ENCODE measurements at regions not wholly inside any gene's neighbourhood (a gene's known extent, or its start where the extent isn't known, plus 50 kb on each side); places are given as distances from the start of the nearest gene placed in this dataset.
"Not testable (repeated sequence)": the region's sequence is repeated elsewhere in the genome, so short reads cannot be mapped to it uniquely, and the experiment has no call there.

- peak; percentile 45 for DNase-seq (ENCODE audit: low spot score)
Measured at GRCh38 chr20:51126337-51126736, 103.4 kb upstream of the KCNG1 start.

GRCh38 chr20:51125780-51126179 is 102.9 kb upstream of the KCNG1 start:
- no peak for DNase-seq (ENCODE audit: low spot score)

GRCh38 chr20:51125105-51125504 is 102.2 kb upstream of the KCNG1 start:
- no peak for DNase-seq (ENCODE audit: low spot score)

GRCh38 chr20:51123887-51124286 is 101.0 kb upstream of the KCNG1 start:
- DNase-seq (ENCODE audit: low spot score), result not testable (repeated sequence)

- DNase-seq (ENCODE audit: low spot score), result no peak
Measured at GRCh38 chr20:51122931-51123658, 100.2 kb upstream of the KCNG1 start.

- no peak for DNase-seq (ENCODE audit: low spot score)
Measured at GRCh38 chr20:51121901-51122412, 99.0 kb upstream of the KCNG1 start.

- no peak for DNase-seq (ENCODE audit: low spot score)
Measured at GRCh38 chr20:51121272-51121671, 98.4 kb upstream of the KCNG1 start.

GRCh38 chr20:51120868-51121267 is 98.0 kb upstream of the KCNG1 start:
- no peak for DNase-seq (ENCODE audit: low spot score)

- no peak for DNase-seq (ENCODE audit: low spot score)
Measured at GRCh38 chr20:51120438-51120837, 97.5 kb upstream of the KCNG1 start.

GRCh38 chr20:51119914-51120313 is 97.0 kb upstream of the KCNG1 start:
- no peak for DNase-seq (ENCODE audit: low spot score)

- no peak for DNase-seq (ENCODE audit: low spot score)
Measured at GRCh38 chr20:51118985-51119527, 96.1 kb upstream of the KCNG1 start.

- DNase-seq (ENCODE audit: low spot score), result no peak
Measured at GRCh38 chr20:51118216-51118615, 95.3 kb upstream of the KCNG1 start.

- DNase-seq (ENCODE audit: low spot score), result no peak
Measured at GRCh38 chr20:51116765-51117686, 94.1 kb upstream of the KCNG1 start.

- DNase-seq (ENCODE audit: low spot score), result no peak
Measured at GRCh38 chr20:51111290-51111689, 88.4 kb upstream of the KCNG1 start.

- DNase-seq (ENCODE audit: low spot score), result no peak
Measured at GRCh38 chr20:51108638-51109363, 85.9 kb upstream of the KCNG1 start.

GRCh38 chr20:51106011-51106410 is 83.1 kb upstream of the KCNG1 start:
- DNase-seq (ENCODE audit: low spot score), result no peak

- no peak for DNase-seq (ENCODE audit: low spot score)
Measured at GRCh38 chr20:51104960-51105920, 82.3 kb upstream of the KCNG1 start.

- DNase-seq (ENCODE audit: low spot score), result no peak
Measured at GRCh38 chr20:51100617-51101016, 77.7 kb upstream of the KCNG1 start.

- DNase-seq (ENCODE audit: low spot score), result no peak
Measured at GRCh38 chr20:51098284-51098810, 75.4 kb upstream of the KCNG1 start.

GRCh38 chr20:51097351-51098120 is 74.6 kb upstream of the KCNG1 start:
- no peak for DNase-seq (ENCODE audit: low spot score)

All from ureter (tissue), 1 donor.